Thyroid gland (tissue), 4 donors: ENCODE measurements at regions not wholly inside any gene's neighbourhood (a gene's known extent, or its start where the extent isn't known, plus 50 kb on each side); places are given as distances from the start of the nearest gene placed in this dataset.

Experiments used
- DNase-seq, 2 donors: peaks; one replicate each; pipeline ENCODE4 v3.0.0-alpha.2; 2019
- H3K27ac ChIP-seq, 3 donors: fragments of 200-600 bp; sonication (generic); 1 replicate in 2 of 3; 2 replicates in 1 of 3; pipeline ENCODE4 v1.5.1; 2016 to 2019; ENCODE audit warnings: mild to moderate bottlenecking in 1 of 3, moderate library complexity in 1 of 3
- H3K27me3 ChIP-seq: fragments of 200-600 bp; sonication (generic); one replicate; pipeline ENCODE4 v1.5.1; 2019
- H3K36me3 ChIP-seq, 2 donors: fragments of 200-600 bp; sonication (generic); one replicate each; pipeline ENCODE4 v1.5.1; 2016 to 2019
- H3K4me1 ChIP-seq, 2 donors: fragments of 200-600 bp; sonication (generic); one replicate each; pipeline ENCODE4 v1.5.1; 2017 to 2019
- H3K4me3 ChIP-seq, 3 donors: fragments of 200-600 bp; sonication (generic); replicated peaks in 1 of 3; 1 replicate in 2 of 3; 2 replicates in 1 of 3; pipeline ENCODE4 v1.5.1; 2016; ENCODE audit warnings: mild to moderate bottlenecking in 1 of 3
- H3K9me3 ChIP-seq: fragments of 200-600 bp; sonication (generic); one replicate; pipeline ENCODE4 v1.5.1; 2017
- CTCF ChIP-seq, 6 experiments: fragments of 200-600 bp in 3 of 6; fragments of 450-650 bp in 3 of 6; sonication (generic) in 3 of 6; IDR thresholded peaks; one replicate each; pipeline ENCODE4 v1.5.1; 2016 to 2019; ENCODE audit warnings: antibody characterized with exemption in 6 of 6, mild to moderate bottlenecking in 2 of 6, inconsistent platforms in 1 of 6, moderate library complexity in 1 of 6
- POLR2A ChIP-seq, 2 donors: fragments of 450-650 bp; IDR thresholded peaks; one replicate each; pipeline ENCODE4 v1.6.1; 2017; ENCODE audit warnings: antibody characterized with exemption in 2 of 2, mild to moderate bottlenecking in 2 of 2, moderate library complexity in 1 of 2
- WGBS, 2 donors: methylation state at CpG; one replicate each; pipeline ENCODE4 v1.1.5; 2017; 5-methylcytosine and 5-hydroxymethylcytosine counted together
- intact Hi-C: fragments of 100-400 bp; cut with DNase I; formaldehyde crosslinking; loops from one replicate; pipeline ENCODE4 v1.15.1; 2023

DNA sequence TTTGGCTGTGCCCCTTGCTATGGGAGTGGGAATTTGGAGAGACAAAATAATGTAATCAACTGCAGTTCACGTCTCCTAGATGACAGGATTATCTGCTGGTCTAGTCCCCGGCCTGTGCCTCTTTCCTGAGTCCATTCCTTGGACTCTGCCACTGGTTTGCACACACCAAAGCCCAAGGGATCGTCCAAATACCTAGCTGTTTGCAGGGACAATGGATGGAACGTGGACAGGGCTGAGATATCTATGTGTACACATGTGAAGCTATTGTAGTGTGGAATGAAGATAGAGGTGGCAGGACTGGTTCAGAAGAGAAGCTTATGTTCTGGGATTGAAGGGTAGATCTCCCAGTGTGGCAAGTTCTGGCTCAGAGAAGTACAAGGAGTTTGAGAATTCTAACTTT, 198.3 kb upstream of the PITX2 start:
- Histone ChIP-seq H3K4me3 (no peak overlapping the region), H3K36me3 (no peaks in the 10 kb centered on the region)

DNA sequence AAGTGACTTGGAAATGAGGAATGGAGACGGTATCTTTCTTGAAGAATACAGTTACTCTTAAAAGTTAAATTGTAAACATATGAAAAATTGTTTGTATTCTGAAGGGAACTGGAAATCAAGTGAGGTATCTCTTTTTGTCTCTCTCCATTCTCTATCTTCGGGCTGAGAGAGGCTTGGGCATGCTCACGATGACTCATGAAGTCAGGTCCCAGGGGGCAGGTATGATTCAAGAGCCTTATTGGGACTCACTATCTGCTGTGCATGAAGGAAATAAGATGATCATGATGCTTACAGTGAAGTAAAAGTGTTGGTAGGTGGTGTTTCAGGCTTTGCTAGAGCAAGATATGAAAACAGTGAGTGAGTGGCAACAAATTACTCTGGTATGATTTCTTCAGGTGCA, 200.4 kb upstream of the PITX2 start:
- intact Hi-C loops = no loop called here
- Histone ChIP-seq H3K27ac (no peak overlapping the region), H3K4me1 (no peaks in the 10 kb centered on the region), H3K9me3 (no peaks in the 10 kb centered on the region), H3K27me3 (no peaks in the 10 kb centered on the region), H3K4me3 (no peak overlapping the region), H3K36me3 (no peaks in the 10 kb centered on the region)
- no peak for DNase-seq
- 84 to 90% methylated on average over 3 of the region's 3 CpGs for WGBS, 2 donors
- no peak for TF ChIP-seq CTCF (IDR thresholded peaks at IDR 0.05)

More for the DNA sequence above, 198.3 kb upstream of the PITX2 start:
- no peak for DNase-seq
- 67 to 74% methylated on average over 4 of the region's 4 CpGs for WGBS, 2 donors
- no peak overlapping the region for H3K27ac ChIP-seq
- TF ChIP-seq CTCF (IDR thresholded peaks at IDR 0.05) (no peak), POLR2A (IDR thresholded peaks at IDR 0.05) (no peak)
- intact Hi-C loops = no loop called here
- no peaks in the 10 kb centered on the region for H3K4me1 ChIP-seq
- H3K9me3 ChIP-seq = no peaks in the 10 kb centered on the region
- H3K27me3 ChIP-seq = no peaks in the 10 kb centered on the region

- Histone ChIP-seq H3K9me3 (no peaks in the 10 kb centered on the region), H3K36me3 (no peaks in the 10 kb centered on the region), H3K27me3 (no peaks in the 10 kb centered on the region), H3K4me3 (no peak overlapping the region), H3K4me1 (no peaks in the 10 kb centered on the region), H3K27ac (no peak overlapping the region)
- no peak for DNase-seq
- WGBS, 2 donors = 88 to 91% methylated on average over 5 of the region's 5 CpGs
- intact Hi-C loops = no loop called here
- TF ChIP-seq CTCF (IDR thresholded peaks at IDR 0.05) (no peak), POLR2A (IDR thresholded peaks at IDR 0.05) (no peak)
Measured at GRCh38 chr4:110824344-110824743, 201.5 kb upstream of the PITX2 start.

DNA sequence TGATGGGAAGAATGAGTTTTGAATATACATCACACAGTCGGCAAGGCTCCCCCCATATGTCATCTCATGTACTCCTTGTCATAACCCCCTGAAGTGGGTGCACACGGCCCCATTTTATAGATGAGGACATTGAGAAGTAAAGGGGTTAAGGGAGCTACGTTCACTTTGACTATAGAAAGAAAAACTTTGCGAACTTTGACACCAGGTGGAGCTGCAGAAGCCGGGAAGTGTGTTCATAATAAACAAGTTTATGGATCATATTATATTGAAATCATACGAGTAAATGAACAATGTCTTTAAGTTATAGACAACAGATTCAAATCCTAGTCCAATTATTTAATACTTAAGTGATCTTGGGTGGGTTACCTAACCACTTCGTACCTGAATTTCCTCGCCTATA, 203.8 kb upstream of the PITX2 start:
- Histone ChIP-seq H3K36me3 (no peaks in the 10 kb centered on the region), H3K27me3 (no peaks in the 10 kb centered on the region), H3K27ac (no peak overlapping the region), H3K4me3 (no peak overlapping the region), H3K9me3 (no peaks in the 10 kb centered on the region), H3K4me1 (no peaks in the 10 kb centered on the region)
- no peak for DNase-seq
- TF ChIP-seq CTCF (IDR thresholded peaks at IDR 0.05) (no peak), POLR2A (IDR thresholded peaks at IDR 0.05) (no peak)
- 88 to 90% methylated on average over 8 of the region's 8 CpGs for WGBS, 2 donors
- intact Hi-C loops = no loop called here

GRCh38 chr4:110830461-110830860, 207.6 kb upstream of the PITX2 start:
- Histone ChIP-seq H3K9me3 (no peaks in the 10 kb centered on the region), H3K4me3 (no peak overlapping the region), H3K36me3 (no peaks in the 10 kb centered on the region), H3K27me3 (no peaks in the 10 kb centered on the region), H3K4me1 (no peaks in the 10 kb centered on the region), H3K27ac (no peak overlapping the region)
- intact Hi-C loops = no loop called here
- 36 to 58% methylated on average over 2 of the region's 2 CpGs for WGBS, 2 donors
- DNase-seq = no peak
- TF ChIP-seq POLR2A (IDR thresholded peaks at IDR 0.05) (no peak), CTCF (IDR thresholded peaks at IDR 0.05) (no peak)
